ENCODE measurements at regions not wholly inside any gene's neighbourhood (a gene's known extent, or its start where the extent isn't known, plus 50 kb on each side); places are given as distances from the start of the nearest gene placed in this dataset.

GRCh38 chrX:42684065-42684464, 93.9 kb downstream of the PPP1R2C start:
- TF ChIP-seq POLR2A (IDR thresholded peaks at IDR 0.05) (no peak), CTCF (IDR thresholded peaks at IDR 0.05) (no peak)
